HepG2 (cell line): ENCODE measurements at regions not wholly inside any gene's neighbourhood (a gene's known extent, or its start where the extent isn't known, plus 50 kb on each side); places are given as distances from the start of the nearest gene placed in this dataset.
A peak's percentile ranks its signal among the peaks of the same experiment; 100 is the strongest.
"Not testable (repeated sequence)": the region's sequence is repeated elsewhere in the genome, so short reads cannot be mapped to it uniquely, and the experiment has no call there.

Experiments used
- ATAC-seq: fragments of 200-7000 bp; cut with Tn5 transposase; 3 replicates; pipeline ENCODE4 v1.9.1; 2020; ENCODE audit warnings: mild to moderate bottlenecking, moderate library complexity
- BruUV-seq: library from RNA; stranded (reverse); fragments of 400-500 nt; replicated peaks from 2 replicates; lab custom pipeline; 2021; lab: Mats Ljungman, UMichigan
- CTCF ChIA-PET: fragments of 300-600 bp; formaldehyde crosslinking; extraction: SDS; loops from one replicate; lab custom pipeline; 2021; ENCODE audit warnings: low total read pairs, inconsistent platforms, low intra/inter-chr PET ratio; lab: Yijun Ruan, JAX
- POLR2A ChIA-PET: fragments of 350-600 bp; sonication (Branson Sonifier 250); formaldehyde crosslinking; loops from one replicate; lab custom pipeline; 2020; ENCODE audit warnings: antibody characterized with exemption, inconsistent platforms; lab: Yijun Ruan, JAX
- DNase-seq: peaks from one replicate; pipeline ENCODE4 v3.0.0-alpha.2; 2015; ENCODE audit warnings: low spot score
- FAIRE-seq: peaks from 3 replicates; lab custom pipeline; 2011; peaks lifted over from hg19 to GRCh38; lab: Jason Lieb, UNC
- H2AFZ ChIP-seq: one replicate; pipeline ENCODE4 v1.6.1; 2011; ENCODE audit warnings: low read length, inconsistent platforms
- H3K27ac ChIP-seq: fragments of 300-600 bp; 3 replicates; pipeline ENCODE4 v1.8.0; 2011; ENCODE audit warnings: mixed run types, mild to moderate bottlenecking, mixed read lengths, low read length, inconsistent platforms; ENCODE audit not compliant: insufficient read depth; ENCODE audit errors: extremely low read length
- H3K27me3 ChIP-seq, 2 experiments: fragments of 200-600 bp in 1 of 2; 2 replicates in 1 of 2; 3 replicates in 1 of 2; pipeline versions ENCODE4 v1.6.0 to v1.8.0; 2011; ENCODE audit warnings: low read length in 2 of 2, mild to moderate bottlenecking in 2 of 2, moderate library complexity in 2 of 2, inconsistent platforms in 1 of 2; ENCODE audit not compliant: insufficient read depth in 2 of 2, control insufficient read depth in 1 of 2
- H3K36me3 ChIP-seq, 2 experiments: fragments of 200-600 bp in 1 of 2; replicated peaks in 1 of 2; 2 replicates in 1 of 2; 3 replicates in 1 of 2; pipeline versions ENCODE4 v1.5.1 to v1.8.0; 2011; ENCODE audit warnings: low read length in 2 of 2, inconsistent platforms in 1 of 2; ENCODE audit not compliant: insufficient read depth in 2 of 2, control insufficient read depth in 1 of 2
- H3K4me1 ChIP-seq: 2 replicates; pipeline ENCODE4 v1.5.1; 2012; ENCODE audit warnings: low read length, inconsistent platforms; ENCODE audit not compliant: insufficient read depth
- H3K4me2 ChIP-seq: 2 replicates; pipeline ENCODE4 v1.6.0; 2011; ENCODE audit warnings: low read depth, low read length, inconsistent platforms
- H3K4me3 ChIP-seq, 3 experiments: fragments of 200-600 bp in 1 of 3; sonication (generic), shearing (Covaris generic) in 1 of 3; replicated peaks in 1 of 3; 2 replicates each; pipeline ENCODE4 v1.5.1; 2011 to 2016; ENCODE audit warnings: low read length in 3 of 3, inconsistent platforms in 2 of 3, low read depth in 2 of 3, mild to moderate bottlenecking in 2 of 3, control low read depth in 1 of 3, mixed read lengths in 1 of 3; ENCODE audit not compliant: insufficient read depth in 1 of 3
- H3K79me2 ChIP-seq: one replicate; pipeline ENCODE4 v1.6.1; 2011; ENCODE audit warnings: low read length, inconsistent platforms; ENCODE audit not compliant: insufficient read depth
- H3K9ac ChIP-seq: 2 replicates; pipeline ENCODE4 v1.6.0; 2011; ENCODE audit warnings: mild to moderate bottlenecking, low read depth, low read length, inconsistent platforms; ENCODE audit not compliant: insufficient read depth
- H3K9me3 ChIP-seq: 2 replicates; pipeline ENCODE4 v1.5.1; 2012; ENCODE audit warnings: mild to moderate bottlenecking, low read length
- H4K20me1 ChIP-seq: 2 replicates; pipeline ENCODE4 v1.6.0; 2011; ENCODE audit warnings: inconsistent platforms, mild to moderate bottlenecking, low read length, moderate library complexity; ENCODE audit not compliant: insufficient read depth
- BCL6 ChIP-seq: IDR thresholded peaks from 2 replicates; pipeline ENCODE4 v1.6.1; 2016; ENCODE audit warnings: missing genetic modification reagents, missing compliant biosample characterization
- CREM ChIP-seq, 2 experiments: sonication (generic) in 1 of 2; formaldehyde crosslinking in 1 of 2; IDR thresholded peaks; 2 replicates each; pipeline versions ENCODE4 v1.4.0 to v1.6.1; 2016 to 2020; ENCODE audit warnings: antibody characterized with exemption in 1 of 2, mild to moderate bottlenecking in 1 of 2, missing genetic modification reagents in 1 of 2
- HNF1A ChIP-seq, 2 experiments: sonication (generic) in 1 of 2; formaldehyde crosslinking in 1 of 2; IDR thresholded peaks; 2 replicates each; pipeline versions ENCODE4 v1.4.0 to v1.6.1; 2016 to 2020; ENCODE audit warnings: borderline replicate concordance in 1 of 2, low read depth in 1 of 2, mild to moderate bottlenecking in 1 of 2, missing genetic modification reagents in 1 of 2
- ISL2 ChIP-seq: sonication (generic); formaldehyde crosslinking; IDR thresholded peaks from 2 replicates; pipeline ENCODE4 v1.5.0; 2020; ENCODE audit warnings: missing genetic modification reagents
- SOX5 ChIP-seq: IDR thresholded peaks from 2 replicates; pipeline ENCODE4 v1.6.1; 2016; ENCODE audit warnings: borderline replicate concordance
- ZNF142 ChIP-seq: sonication (generic); formaldehyde crosslinking; IDR thresholded peaks from 2 replicates; pipeline ENCODE4 v1.4.0; 2020; ENCODE audit warnings: missing genetic modification reagents
- ZNF503 ChIP-seq: sonication (generic); formaldehyde crosslinking; IDR thresholded peaks from 2 replicates; pipeline ENCODE4 v1.4.0; 2020; ENCODE audit warnings: missing genetic modification reagents
- ZNF615 ChIP-seq: sonication (generic); formaldehyde crosslinking; IDR thresholded peaks from 2 replicates; pipeline ENCODE4 v1.5.0; 2020; ENCODE audit warnings: mild to moderate bottlenecking, missing genetic modification reagents, borderline replicate concordance
- ZNF747 ChIP-seq: sonication (generic); formaldehyde crosslinking; IDR thresholded peaks from 2 replicates; pipeline ENCODE4 v1.8.1; 2023; ENCODE audit warnings: missing genetic modification reagents, mild to moderate bottlenecking, borderline replicate concordance
- WGBS: methylation state at CpG from one replicate; pipeline ENCODE4 v1.1.6; 2017; ENCODE audit warnings: low lambda C conversion rate; 5-methylcytosine and 5-hydroxymethylcytosine counted together
- in situ Hi-C: cut with HindIII; loops from 2 replicates; pipeline ENCODE4 v1.10.0; 2017; ENCODE audit warnings: low pct_unique_long_range_greater_than_20kb; ENCODE audit not compliant: extremely low pct_ligation_motif_present
- intact Hi-C: fragments of 100-400 bp; cut with micrococcal nuclease; formaldehyde crosslinking; loops from one replicate; pipeline ENCODE4 v1.10.0; 2022; ENCODE audit not compliant: unreplicated experiment

- TF ChIP-seq ZNF142 (CRISPR knock-in tag) (no peak), CREM (IDR thresholded peaks at IDR 0.05) (no peak), CREM (CRISPR knock-in tag; IDR thresholded peaks at IDR 0.05) (no peak), ZNF747 (no peak), ZNF615 (CRISPR knock-in tag) (no peak)
Observed at GRCh38 chr12:46546634-46547273, 174.2 kb upstream of the SLC38A2 start (continued).

GRCh38 chr12:46543378-46543795 lies 170.8 kb upstream of the SLC38A2 start:
- 0 out of 2 replicates have a peak overlapping the region, but pooled peaks have one; percentile 4 for H3K4me2 ChIP-seq
- POLR2A ChIA-PET, result interaction anchor here (0.8 kb wide), 1 partner anchor 12 kb away, joined by 3 read pairs; no protein-coding TSS in a partner anchor
- H3K4me1 ChIP-seq, result peaks cover 51% of the 10 kb centered on the region
- H3K79me2 ChIP-seq; ATAC-seq; FAIRE-seq; H3K4me3 ChIP-seq; H2AFZ ChIP-seq; H3K27me3 ChIP-seq; H3K27ac ChIP-seq; in situ Hi-C loops; H3K9ac ChIP-seq; H4K20me1 ChIP-seq; H3K36me3 ChIP-seq; CTCF ChIA-PET; BruUV-seq; intact Hi-C loops; H3K9me3 ChIP-seq; TF ChIP-seq HNF1A (CRISPR knock-in tag; IDR thresholded peaks at IDR 0.05; ENCODE audit: borderline replicate concordance): not testable (repeated sequence)
- 2% methylated on average over 3 of the region's 3 CpGs for WGBS
- DNase-seq, result peak; percentile 48
- peak; percentile 55; the same call in 1 of the 2 replicates for TF ChIP-seq ZNF503 (CRISPR knock-in tag)
- TF ChIP-seq ISL2 (CRISPR knock-in tag), result peak; percentile 88
- peak; percentile 46; the same call in 1 of the 2 replicates for TF ChIP-seq HNF1A (IDR thresholded peaks at IDR 0.05; ENCODE audit: low read depth)
- TF ChIP-seq BCL6 (CRISPR knock-in tag), result peak; percentile 46; the same call in 1 of the 2 replicates
- peak; percentile 86 for TF ChIP-seq SOX5 (CRISPR knock-in tag)
